SU-DHL-6 (cell line): ENCODE measurements at regions not wholly inside any gene's neighbourhood (a gene's known extent, or its start where the extent isn't known, plus 50 kb on each side); places are given as distances from the start of the nearest gene placed in this dataset.

Experiments used
- EZH2phosphoT487 ChIP-seq: fragments of 200-600 bp; sonication (generic), shearing (Covaris generic); conservative IDR thresholded peaks from 2 replicates; pipeline ENCODE4 v1.6.1; 2018; ENCODE audit warnings: mild to moderate bottlenecking, antibody characterized with exemption, low read length, moderate library complexity, mixed read lengths
- TF ChIP-seq, protein P1 (sequence below): fragments of 200-600 bp; sonication (generic); IDR thresholded peaks from one replicate; pipeline ENCODE4 v1.5.1; 2017; ENCODE audit warnings: antibody characterized with exemption, mild to moderate bottlenecking, low read length, moderate library complexity; ENCODE audit not compliant: insufficient read depth, poor library complexity, severe bottlenecking

DNA sequence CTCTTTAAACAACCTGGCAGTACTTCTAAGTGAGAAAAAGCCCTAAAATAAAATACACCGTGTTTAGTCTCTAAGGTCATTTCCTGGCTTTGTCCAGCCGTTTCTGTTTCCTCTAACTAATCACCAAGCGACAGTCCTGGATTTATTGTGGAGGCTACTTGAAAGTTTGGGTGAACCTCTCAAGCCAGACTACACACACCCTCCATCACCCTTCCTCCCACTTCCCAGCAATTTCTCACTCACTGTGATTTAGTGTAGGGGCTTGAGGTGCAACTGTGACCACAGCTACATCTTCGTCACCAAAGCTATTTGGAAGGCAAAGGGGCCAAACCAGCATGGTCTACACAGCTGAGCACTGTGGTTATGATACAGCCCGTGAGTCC is 240.0 kb upstream of the SLC24A2 start:
- TF ChIP-seq, protein P1, sequence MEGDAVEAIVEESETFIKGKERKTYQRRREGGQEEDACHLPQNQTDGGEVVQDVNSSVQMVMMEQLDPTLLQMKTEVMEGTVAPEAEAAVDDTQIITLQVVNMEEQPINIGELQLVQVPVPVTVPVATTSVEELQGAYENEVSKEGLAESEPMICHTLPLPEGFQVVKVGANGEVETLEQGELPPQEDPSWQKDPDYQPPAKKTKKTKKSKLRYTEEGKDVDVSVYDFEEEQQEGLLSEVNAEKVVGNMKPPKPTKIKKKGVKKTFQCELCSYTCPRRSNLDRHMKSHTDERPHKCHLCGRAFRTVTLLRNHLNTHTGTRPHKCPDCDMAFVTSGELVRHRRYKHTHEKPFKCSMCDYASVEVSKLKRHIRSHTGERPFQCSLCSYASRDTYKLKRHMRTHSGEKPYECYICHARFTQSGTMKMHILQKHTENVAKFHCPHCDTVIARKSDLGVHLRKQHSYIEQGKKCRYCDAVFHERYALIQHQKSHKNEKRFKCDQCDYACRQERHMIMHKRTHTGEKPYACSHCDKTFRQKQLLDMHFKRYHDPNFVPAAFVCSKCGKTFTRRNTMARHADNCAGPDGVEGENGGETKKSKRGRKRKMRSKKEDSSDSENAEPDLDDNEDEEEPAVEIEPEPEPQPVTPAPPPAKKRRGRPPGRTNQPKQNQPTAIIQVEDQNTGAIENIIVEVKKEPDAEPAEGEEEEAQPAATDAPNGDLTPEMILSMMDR = no peak
- no peak for TF ChIP-seq EZH2phosphoT487
